MCF 10A (cell line): ENCODE measurements at regions not wholly inside any gene's neighbourhood (a gene's known extent, or its start where the extent isn't known, plus 50 kb on each side); places are given as distances from the start of the nearest gene placed in this dataset.

Experiments
- BruUV-seq: library from RNA; stranded (reverse); fragments of 400-500 nt; replicated peaks from 2 replicates; lab custom pipeline; 2021; lab: Mats Ljungman, UMichigan
- CTCF ChIA-PET: fragments of 300-600 bp; sonication (Branson Sonifier 250); formaldehyde crosslinking; extraction: SDS; loops from one replicate; lab custom pipeline; 2021; ENCODE audit warnings: antibody characterized with exemption, inconsistent platforms; lab: Yijun Ruan, JAX
- POLR2A ChIA-PET: fragments of 300-600, 350-650 bp; sonication (Branson Sonifier 250); formaldehyde crosslinking; extraction: SDS; loops from one replicate; lab custom pipeline; 2020; ENCODE audit warnings: antibody characterized with exemption, inconsistent platforms; lab: Yijun Ruan, JAX
- DNase-seq: peaks from one replicate; pipeline ENCODE4 v3.0.0-alpha.2; 2018; ENCODE audit not compliant: unreplicated experiment
- H3K27ac Mint-ChIP-seq: one replicate; pipeline ENCODE4 v1.8.0; 2022; ENCODE audit warnings: mild to moderate bottlenecking, low read depth, mixed read lengths; ENCODE audit not compliant: unreplicated experiment
- H3K27me3 Mint-ChIP-seq: one replicate; pipeline ENCODE4 v1.8.0; 2022; ENCODE audit warnings: mixed read lengths; ENCODE audit not compliant: insufficient read depth, unreplicated experiment
- H3K36me3 Mint-ChIP-seq: one replicate; pipeline ENCODE4 v1.8.0; 2022; ENCODE audit warnings: mild to moderate bottlenecking, moderate library complexity, mixed read lengths; ENCODE audit not compliant: insufficient read depth, unreplicated experiment
- H3K4me1 Mint-ChIP-seq: one replicate; pipeline ENCODE4 v1.8.0; 2022; ENCODE audit warnings: mixed read lengths; ENCODE audit not compliant: insufficient read depth, unreplicated experiment
- H3K4me3 Mint-ChIP-seq: one replicate; pipeline ENCODE4 v1.8.0; 2022; ENCODE audit warnings: mild to moderate bottlenecking, moderate library complexity, mixed read lengths; ENCODE audit not compliant: unreplicated experiment
- H3K9me3 Mint-ChIP-seq: one replicate; pipeline ENCODE4 v1.8.0; 2022; ENCODE audit warnings: mixed read lengths; ENCODE audit not compliant: unreplicated experiment
- intact Hi-C: fragments of 100-400 bp; cut with micrococcal nuclease; formaldehyde crosslinking; loops from 2 replicates; pipeline ENCODE4 v1.14.1; 2022
- TF ChIP-seq, protein P1 (sequence below): fragments of 200-600 bp; IDR thresholded peaks from one replicate; pipeline ENCODE4 v1.8.0; 2022; ENCODE audit warnings: antibody characterized with exemption, mild to moderate bottlenecking; ENCODE audit not compliant: unreplicated experiment

DNA sequence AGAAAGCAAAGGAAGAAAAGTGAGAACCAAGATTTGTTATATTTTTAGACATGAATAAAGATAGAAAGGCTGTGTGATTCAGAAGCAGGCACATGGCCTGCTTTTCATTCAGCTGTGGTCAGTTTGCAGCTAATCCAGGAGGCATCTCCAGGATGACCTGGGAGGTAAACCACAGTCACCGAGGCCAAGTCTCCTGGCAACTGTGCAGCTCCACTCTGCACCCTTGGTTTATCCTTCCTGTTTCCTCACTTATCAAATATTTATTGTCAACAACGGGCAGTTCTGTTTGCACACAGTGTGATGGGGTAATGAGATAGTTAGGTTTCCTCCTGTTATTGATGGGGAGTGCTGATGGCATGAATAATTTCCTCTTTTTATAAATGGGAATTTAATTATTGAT, 243.0 kb downstream of the PSAT1 start:
- ChIA-PET CTCF (interaction anchor here (1.0 kb wide), 1 partner anchor 37 kb away, joined by 7 read pairs; no protein-coding TSS in a partner anchor), POLR2A (interaction anchor here (0.8 kb wide), 1 partner anchor 751 kb away, joined by 3 read pairs; no protein-coding TSS in a partner anchor)
- peak; percentile 15 for DNase-seq
- Mint-ChIP-seq H3K27me3 (no peaks in the 10 kb centered on the region), H3K4me3 (no peak overlapping the region), H3K27ac (no peak overlapping the region), H3K36me3 (no peaks in the 10 kb centered on the region), H3K4me1 (no peaks in the 10 kb centered on the region), H3K9me3 (no peaks in the 10 kb centered on the region)
- no TSS peak for BruUV-seq
- intact Hi-C loops, result no loop called here
- TF ChIP-seq, protein P1, sequence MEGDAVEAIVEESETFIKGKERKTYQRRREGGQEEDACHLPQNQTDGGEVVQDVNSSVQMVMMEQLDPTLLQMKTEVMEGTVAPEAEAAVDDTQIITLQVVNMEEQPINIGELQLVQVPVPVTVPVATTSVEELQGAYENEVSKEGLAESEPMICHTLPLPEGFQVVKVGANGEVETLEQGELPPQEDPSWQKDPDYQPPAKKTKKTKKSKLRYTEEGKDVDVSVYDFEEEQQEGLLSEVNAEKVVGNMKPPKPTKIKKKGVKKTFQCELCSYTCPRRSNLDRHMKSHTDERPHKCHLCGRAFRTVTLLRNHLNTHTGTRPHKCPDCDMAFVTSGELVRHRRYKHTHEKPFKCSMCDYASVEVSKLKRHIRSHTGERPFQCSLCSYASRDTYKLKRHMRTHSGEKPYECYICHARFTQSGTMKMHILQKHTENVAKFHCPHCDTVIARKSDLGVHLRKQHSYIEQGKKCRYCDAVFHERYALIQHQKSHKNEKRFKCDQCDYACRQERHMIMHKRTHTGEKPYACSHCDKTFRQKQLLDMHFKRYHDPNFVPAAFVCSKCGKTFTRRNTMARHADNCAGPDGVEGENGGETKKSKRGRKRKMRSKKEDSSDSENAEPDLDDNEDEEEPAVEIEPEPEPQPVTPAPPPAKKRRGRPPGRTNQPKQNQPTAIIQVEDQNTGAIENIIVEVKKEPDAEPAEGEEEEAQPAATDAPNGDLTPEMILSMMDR, result no peak

DNA sequence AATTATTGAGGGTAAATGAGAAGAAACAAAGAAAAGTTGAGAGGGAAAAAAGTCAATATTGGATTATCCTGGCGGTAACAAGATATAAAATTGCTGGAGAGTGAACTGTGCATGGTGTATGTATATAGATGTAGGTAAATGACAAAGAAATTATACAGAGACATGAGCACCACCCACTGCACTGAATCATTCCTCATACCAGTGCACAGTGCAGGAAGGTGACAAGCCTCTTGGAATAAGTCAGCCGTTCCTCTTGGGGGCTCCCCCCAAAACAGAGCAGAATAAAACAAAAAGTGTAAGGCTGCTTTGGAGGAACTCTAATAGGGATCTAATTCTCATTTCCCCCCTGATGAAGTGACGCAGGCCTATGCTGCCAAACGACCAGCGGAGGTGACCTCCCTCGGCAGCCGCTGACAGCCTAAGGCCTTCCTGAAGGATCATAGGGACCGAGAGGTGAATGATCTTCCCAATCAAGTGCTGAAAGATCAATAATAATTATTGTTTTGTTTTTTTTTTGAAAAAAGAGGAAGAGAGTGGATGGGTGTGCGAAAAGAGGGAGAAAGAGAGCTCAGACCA, 245.0 kb downstream of the PSAT1 start:
- H3K27me3 Mint-ChIP-seq, result peaks cover 5% of the 10 kb centered on the region
- H3K36me3 Mint-ChIP-seq, result no peaks in the 10 kb centered on the region
- H3K27ac Mint-ChIP-seq, result no peak overlapping the region
- H3K4me1 Mint-ChIP-seq, result no peaks in the 10 kb centered on the region
- BruUV-seq, result no TSS peak
- intact Hi-C loops, result no loop called here
- no peaks in the 10 kb centered on the region for H3K9me3 Mint-ChIP-seq
- TF ChIP-seq, protein P1, result no peak
- POLR2A ChIA-PET, result no interaction called here
- DNase-seq, result no peak
- H3K4me3 Mint-ChIP-seq, result no peak overlapping the region
- CTCF ChIA-PET, result no interaction called here

DNA sequence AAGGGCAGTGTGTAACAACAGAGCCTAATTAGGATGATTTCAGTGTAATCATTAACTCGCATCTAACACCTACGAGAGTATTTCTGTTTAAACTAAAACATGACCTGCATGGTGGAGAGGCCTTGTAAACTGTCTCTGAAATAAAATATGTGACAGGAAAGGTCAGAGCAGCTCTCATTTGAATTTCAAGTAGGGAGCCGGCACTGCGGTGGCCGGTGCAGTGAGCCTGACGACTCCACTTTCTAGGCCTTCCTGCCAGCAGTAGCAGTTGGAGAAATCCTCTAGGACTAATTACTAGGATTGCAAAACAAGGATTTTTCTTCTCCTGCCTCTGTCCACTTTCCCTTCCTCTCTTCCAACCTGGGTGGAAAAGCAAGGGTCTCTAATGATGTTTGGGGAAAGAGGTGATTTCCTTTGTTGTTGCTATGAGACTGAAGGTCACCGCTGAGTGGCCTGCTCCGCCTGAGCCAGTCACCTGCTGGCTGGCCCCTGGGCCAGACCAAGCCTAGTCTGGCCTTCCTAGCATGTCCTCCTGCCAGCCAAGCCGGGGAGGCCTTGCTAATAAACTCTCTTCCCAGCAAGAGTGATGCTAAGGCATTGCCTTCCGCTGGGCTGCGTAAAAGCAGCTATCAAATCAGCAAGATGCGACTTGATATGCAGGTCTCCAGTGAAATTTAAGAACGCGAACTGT, 245.7 kb downstream of the PSAT1 start:
- no TSS peak for BruUV-seq
- H3K27me3 Mint-ChIP-seq, result peaks cover 10% of the 10 kb centered on the region
- CTCF ChIA-PET, result interaction anchor here (0.7 to 1.2 kb wide), 2 partner anchors 10 to 1528 kb away, joined by 5 read pairs; no protein-coding TSS in a partner anchor
- POLR2A ChIA-PET, result no interaction called here
- H3K4me1 Mint-ChIP-seq, result no peaks in the 10 kb centered on the region
- H3K4me3 Mint-ChIP-seq, result no peak overlapping the region
- no peak for DNase-seq
- no peak overlapping the region for H3K27ac Mint-ChIP-seq
- TF ChIP-seq, protein P1, result no peak
- H3K36me3 Mint-ChIP-seq, result no peaks in the 10 kb centered on the region
- no peaks in the 10 kb centered on the region for H3K9me3 Mint-ChIP-seq
- intact Hi-C loops, result no loop called here

DNA sequence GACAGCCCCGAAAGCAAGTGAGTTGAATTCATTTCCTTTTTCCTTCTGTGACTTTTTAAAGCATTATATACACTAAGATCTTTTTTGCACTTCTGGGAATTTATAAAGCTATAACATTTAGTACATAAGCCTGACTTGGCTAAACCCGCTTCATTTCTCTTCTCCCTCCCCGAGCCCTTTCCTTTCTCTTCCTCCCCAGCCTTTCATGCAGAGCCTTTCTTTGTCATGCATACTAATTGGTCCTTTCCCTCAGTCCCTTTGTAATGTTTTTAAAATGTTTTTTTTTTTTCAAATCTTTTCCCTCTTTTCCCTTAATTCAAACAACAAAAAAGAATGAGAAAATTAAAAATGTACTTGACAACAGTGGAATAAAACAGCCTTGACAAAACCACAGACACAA, 246.4 kb downstream of the PSAT1 start:
- TF ChIP-seq, protein P1, result no peak
- BruUV-seq, result no TSS peak
- POLR2A ChIA-PET, result no interaction called here

More for the DNA sequence above, 246.4 kb downstream of the PSAT1 start:
- H3K4me1 Mint-ChIP-seq, result no peaks in the 10 kb centered on the region
- H3K36me3 Mint-ChIP-seq, result no peaks in the 10 kb centered on the region
- peaks cover 10% of the 10 kb centered on the region for H3K27me3 Mint-ChIP-seq
- CTCF ChIA-PET, result interaction anchor here (0.7 to 1.2 kb wide), 2 partner anchors 9 to 1528 kb away, joined by 5 read pairs; no protein-coding TSS in a partner anchor
- H3K4me3 Mint-ChIP-seq, result no peak overlapping the region
- intact Hi-C loops, result no loop called here
- no peaks in the 10 kb centered on the region for H3K9me3 Mint-ChIP-seq
- DNase-seq, result no peak
- H3K27ac Mint-ChIP-seq, result no peak overlapping the region
